Renal cortex interstitium (tissue), 11 donors: ENCODE measurements at regions not wholly inside any gene's neighbourhood (a gene's known extent, or its start where the extent isn't known, plus 50 kb on each side); places are given as distances from the start of the nearest gene placed in this dataset.

ENCODE experiments used
- DNase-seq, 11 donors: peaks; one replicate each; pipeline ENCODE4 v3.0.0-alpha.2; 2013; ENCODE audit warnings: low read depth in 9 of 11, low spot score in 4 of 11; ENCODE audit errors: extremely low read depth in 1 of 11

DNA sequence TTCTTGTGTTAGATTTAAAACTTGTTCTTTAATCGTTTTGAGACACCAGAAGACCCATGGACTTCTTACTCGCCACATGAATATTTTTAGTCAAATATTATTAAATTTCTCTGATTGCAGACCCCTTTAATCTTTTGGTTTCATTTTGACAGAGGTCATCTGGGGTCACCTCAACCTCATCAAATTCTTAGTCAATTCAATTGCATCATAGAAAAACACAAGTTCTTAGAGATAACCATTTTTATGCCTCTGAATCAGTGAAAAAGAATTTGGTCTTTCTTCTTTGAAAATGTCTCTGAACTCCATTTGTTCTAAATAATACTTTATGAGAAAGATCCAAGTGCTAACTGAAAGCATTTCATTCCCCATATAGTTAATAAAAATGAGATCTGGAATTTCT lies 55.2 kb upstream of the CBLN4 start:
- DNase-seq = no peak

DNA sequence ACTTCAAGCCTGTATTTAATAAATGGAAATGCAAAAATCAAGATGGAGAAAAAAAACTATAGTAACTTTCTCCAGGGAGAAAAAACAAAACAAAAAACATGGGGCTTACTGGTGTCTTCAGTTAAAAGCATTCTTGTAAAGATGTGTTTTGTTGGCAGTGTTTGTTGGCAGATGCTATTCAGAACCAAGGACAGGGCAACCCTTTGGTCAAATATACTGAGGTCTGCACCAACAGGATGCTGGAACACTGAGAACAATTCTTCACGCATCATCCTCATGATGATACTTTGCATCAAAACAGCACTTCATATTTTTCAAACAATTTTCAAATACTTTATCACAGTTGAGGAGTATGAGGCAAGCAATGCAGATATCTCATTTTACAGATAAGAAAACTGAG lies 63.7 kb upstream of the CBLN4 start:
- no peak for DNase-seq

DNA sequence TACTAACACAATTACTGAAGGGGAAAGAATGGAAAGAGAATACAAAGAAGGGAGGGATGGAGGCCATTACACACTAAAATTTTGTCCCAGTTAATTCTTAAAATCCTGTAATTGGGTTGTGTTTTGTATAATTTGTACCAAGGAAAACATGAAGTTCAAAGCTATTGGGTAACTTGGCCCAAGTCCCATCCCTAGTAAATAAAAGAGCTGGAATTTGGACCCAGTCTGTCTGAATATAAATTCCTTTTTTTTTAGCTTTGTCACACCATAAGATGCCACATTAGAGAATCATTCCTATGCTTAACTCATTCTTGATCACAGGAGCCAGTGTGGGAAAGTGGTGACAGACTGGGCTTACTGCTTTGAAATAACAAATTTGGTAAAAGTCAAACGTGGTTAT lies 66.8 kb upstream of the CBLN4 start:
- no peak for DNase-seq

DNA sequence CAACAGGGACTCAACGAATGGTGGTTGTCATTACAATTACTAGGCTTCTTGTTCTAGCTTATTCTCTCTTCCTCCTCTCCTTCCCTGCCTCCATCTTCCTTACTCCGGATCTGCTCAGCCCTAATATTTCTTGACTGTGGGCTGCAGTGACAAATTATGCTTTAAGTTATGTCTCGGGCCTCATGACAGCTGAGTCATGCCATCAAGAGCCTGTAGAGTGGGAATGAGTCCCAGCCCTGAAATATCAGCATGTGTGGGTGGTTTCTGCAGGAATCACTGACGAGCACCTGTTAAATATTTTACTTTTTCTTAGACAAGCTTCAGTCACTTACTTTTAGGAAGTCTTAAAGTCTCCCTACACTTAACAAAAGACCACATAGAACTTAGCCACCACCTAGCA lies 83.1 kb upstream of the CBLN4 start:
- no peak for DNase-seq

DNA sequence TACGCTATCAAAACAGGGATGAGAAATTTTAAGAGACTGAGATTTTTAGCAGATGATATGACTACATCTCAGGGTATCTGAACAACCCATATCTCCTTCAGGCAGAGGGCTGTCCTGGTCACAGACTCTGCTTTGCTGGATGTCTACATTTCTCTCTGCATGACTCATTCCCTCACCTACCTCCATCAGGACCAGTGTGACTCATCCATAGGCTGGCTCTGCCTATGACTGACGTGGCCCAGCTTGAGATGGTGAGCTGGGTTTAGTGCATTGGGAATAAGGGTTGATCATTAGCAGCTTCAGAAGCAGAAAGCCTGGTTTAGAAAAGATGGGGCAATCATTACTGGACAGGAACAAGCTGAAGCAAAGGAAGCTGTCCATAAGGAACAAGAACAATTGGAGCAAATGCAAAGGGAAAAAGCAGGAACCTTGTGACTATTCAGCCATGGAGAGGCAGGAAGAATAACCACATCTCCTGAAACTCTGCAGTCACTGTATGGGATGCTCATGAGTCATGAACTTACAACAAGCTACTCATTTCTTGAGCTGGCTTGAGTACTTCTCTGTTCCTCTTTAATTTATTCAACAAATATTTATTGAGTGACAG lies 86.4 kb upstream of the CBLN4 start:
- DNase-seq = no peak

DNA sequence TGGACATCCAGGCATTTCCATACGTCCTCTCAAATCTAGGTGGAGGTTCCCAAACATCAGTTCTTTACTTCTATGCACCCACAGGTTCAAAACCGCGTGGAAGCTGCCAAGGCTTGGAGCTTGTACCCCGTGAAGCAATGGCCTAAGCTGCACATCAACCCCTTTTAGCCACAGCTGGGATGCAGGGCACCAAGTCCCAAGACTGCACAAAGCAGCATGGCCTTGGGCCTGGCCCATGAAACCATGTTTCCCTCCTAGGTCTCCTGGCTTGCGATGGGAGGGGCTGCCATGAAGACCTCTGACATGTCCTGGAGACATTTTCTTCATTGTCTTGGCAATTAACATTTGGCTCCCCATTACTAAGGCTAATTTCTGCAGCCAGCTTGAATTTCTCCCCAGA lies 88.9 kb upstream of the CBLN4 start:
- no peak for DNase-seq

DNA sequence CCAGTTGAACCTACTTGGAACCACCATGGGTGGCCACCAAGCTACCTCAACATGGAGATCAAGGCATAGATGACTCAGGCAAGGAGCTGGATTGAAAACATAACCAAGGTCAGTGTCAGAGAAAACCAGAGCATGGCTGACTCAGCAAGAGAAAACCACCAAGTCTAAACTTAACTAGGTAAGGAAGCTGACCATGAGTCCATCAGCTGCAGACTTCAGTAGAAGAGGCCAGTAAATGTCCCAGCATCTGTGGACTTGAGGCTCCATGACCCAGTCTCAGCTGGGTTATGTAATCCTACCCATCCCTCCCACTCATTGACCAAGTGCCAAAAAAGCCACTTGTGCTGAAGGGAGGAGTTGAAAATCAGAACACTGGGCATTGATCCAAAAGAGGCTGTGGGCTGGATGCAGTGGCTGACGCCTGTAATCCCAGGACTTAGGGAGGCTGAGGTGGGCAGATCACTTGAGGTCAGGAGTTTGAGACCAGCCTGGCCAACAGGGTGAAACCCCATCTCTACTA lies 93.7 kb upstream of the CBLN4 start:
- peak in 1 of 11 donors; percentile 2 for DNase-seq

DNA sequence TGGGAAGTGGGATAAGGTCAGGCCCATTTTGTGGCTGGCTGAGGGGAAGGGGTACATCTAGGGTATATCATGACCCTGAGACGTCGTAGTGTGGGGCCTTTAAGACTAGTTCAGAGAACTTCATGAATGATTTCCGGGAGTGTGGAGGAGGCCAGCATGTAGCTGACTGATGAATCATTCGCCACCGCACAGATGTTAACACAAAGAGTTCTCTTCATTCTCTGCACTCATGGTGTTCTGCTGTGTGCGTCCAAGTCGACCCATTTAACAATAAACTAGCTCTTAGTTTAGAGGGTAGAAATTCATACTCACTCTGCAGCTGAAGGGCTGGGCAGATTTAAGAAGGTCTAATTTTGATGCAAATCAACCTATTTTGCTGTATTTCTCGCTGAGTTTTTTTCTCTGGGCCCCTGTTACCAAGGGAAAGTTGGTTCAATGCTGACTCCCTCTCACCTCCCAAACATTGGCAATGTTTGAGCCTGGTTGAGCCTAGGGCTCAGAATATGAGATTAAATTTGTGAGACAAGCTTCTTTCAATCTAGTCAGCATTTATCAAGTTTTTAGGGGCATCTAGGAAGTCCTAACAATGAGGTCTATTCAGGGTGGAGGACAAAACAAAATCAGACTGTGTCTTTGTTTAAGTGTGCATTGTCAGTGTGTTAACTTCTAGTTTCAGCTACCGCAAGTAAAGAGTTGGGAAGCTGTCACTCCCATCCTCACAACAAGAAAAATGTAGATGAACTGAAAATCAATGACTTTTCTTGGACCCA lies 106.8 kb upstream of the CBLN4 start:
- no peak for DNase-seq

DNA sequence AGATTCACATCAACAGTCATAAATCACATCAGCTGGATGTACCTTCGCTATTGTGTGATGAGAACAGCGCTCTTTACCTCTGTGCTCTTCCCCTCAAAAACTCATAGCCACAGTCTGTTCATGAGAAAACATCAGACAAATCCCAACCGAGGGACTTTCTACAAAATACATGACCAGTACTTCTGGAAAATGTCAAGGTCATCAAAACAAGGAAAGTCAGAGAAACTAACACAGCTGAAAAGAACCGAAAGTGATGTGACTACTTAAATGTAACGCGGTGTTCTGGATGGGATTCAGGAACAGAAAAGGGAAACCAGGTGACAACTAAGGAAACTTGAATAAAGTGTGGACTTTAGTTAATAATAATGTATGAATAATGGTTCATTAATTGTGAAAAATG lies 112.0 kb upstream of the CBLN4 start:
- no peak for DNase-seq

DNA sequence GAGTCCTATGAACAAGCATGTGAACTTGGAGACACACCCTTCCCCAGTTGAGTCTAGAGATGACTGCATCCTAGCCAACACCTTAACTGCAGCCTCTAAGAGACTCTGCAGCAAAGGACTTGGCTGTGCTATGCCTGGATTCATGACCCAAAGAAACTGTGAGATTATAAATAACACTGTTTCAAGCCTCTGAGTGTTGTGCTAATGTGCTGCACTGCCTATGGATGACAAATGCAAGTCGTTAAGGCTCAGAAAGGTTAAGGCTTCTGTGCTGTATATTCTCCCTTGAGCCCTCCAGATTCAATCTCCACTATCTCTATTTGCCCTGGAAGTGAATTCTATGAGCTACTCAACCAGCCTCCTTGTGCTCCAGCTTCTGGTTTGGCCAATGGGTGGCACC lies 116.5 kb upstream of the CBLN4 start:
- no peak for DNase-seq

DNA sequence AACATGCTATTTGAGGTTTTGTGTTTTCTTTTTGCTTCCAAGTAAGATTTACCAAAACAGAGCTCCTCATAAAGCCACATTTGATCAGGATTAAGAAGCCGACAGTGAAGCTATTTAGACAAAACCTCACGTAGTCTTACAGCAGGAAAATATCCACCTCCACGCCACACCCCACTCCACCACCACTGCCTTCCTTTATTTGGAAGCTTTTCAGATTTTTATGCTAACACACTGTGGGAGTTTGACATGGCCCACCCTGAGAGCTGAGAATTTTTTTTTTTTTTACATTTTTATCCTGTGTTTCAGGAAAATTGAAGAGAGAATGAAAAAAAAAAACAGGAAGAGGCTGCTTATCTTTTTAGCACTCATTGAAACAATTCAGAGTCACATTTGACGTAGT lies 104.8 kb upstream of the MC3R start:
- DNase-seq = no peak

DNA sequence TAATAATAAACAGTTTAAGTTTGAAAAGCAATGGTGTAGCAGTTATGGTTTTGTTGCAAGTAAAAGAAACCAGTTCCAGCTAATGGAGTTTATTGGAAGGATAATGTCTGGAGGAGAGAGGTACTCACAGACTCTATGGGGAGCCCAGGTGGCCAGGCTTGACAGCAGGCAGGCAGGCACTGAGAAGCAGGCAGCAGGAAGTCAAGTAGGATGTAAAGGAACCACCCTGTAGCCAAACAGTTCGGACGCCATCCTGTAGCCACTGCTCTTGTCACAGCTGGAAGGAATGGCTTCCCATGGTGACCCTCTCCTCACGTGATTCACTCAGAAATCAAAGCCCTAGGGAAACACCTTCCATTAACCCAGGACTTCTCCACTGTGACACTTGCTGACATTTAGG lies 96.7 kb upstream of the MC3R start:
- DNase-seq = no peak

DNA sequence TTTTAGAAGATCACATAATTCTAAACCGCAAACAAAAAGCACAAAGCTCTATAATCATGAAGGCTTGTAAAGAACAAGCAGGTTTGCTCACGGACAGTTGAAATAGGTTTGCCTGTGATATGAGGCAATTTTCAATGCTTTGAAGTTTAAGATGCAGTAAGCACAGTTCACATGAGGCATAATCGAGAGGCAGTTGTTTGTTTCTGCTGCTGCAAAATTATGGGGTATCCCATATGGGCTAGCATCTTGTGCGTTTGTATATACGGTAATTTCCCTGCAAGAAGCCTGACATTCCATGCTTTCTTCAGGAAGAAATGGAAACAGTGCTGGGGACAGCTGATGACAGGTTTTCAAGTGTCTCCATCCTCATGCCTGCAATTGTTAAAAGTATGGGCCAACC lies 94.6 kb upstream of the MC3R start:
- DNase-seq = no peak

DNA sequence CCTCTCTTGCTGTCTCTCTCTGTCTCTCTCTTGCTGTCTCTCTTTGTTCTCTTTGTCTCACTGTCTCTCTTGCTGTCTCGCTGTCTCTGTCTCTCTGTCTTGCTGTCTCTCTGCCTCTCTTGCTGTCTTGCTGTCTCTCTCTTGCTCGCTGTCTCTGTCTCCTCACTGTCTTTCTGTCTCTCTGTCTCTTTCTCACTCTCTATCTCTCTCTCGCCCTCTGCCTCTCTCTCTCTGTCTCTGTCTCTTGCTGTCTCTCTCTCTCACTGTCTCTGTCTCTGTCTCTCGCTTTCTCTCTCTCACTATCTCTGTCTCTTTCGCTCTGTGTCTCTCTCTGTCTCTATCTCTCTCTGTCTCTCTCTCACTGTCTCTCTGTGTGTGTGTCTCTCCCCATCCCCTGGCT lies 92.9 kb upstream of the MC3R start:
- DNase-seq = no peak

DNA sequence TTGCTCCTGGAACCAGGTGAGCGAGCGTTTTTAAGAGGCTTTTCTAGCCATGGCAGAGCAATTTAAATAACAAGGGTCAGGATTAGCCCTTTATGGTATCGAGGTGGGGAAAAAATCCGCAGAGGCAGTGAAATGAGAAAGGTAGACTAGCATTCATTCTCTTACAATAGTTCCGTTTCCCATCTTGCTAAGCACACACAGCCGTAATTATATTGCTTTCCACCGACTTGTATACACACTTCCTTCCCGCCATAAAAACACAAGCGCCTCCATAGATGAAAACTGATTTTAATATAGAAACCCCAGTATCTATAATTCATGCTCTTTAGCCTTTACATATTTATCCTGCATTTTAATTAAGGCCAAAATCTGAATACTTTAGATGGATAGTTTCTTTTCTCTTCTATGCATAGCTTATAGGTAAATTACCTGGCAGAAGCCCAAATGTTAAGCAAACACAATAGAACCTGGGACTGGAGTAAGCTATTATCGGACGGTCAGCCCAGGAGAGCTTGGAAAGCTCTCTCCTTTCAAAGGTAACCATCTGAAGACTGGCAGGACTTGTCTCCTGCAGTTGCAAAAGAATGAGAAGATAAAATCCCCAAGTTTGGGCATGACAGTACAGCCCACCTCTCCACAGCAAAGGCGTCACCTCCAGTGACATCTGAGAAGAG lies 90.9 kb upstream of the MC3R start:
- no peak for DNase-seq

DNA sequence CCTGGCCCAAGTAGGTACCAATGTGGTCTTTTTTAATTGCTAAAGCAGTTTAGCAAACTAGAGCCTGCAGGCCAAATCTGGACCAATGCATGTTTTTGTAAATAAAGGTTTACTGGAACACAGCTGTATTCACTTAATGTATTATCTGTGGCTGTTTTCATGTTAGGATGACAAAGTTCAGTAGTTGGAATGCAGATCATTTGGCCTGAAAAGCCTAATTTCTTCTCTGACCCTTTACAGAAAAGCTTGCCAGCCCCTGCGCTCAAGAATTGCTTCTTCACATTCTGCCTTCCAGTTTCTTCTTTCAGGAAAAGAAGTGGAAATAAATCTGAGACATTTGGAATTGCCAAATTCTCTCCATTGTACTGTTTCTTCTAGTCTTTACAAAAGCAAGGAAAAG lies 90.0 kb upstream of the MC3R start:
- DNase-seq = no peak

DNA sequence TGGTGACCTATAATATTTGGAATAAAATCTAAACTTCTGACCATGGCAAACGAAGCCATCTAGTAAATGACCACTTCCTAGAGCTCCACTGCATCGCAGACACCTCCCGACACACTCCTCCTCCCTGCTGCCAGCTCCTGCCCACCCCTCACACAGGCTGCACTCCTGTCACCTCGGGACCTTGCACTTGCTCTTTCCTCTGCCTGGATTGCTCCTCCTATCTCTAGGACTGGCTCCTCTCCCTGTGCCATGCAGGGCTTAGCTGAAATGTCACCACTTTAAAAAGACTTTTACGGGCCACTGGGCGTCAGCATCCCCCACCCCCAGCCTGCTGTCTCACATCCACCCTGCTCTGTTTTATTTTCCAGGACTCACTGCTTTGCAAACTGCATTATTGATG lies 87.6 kb upstream of the MC3R start:
- DNase-seq = no peak

DNA sequence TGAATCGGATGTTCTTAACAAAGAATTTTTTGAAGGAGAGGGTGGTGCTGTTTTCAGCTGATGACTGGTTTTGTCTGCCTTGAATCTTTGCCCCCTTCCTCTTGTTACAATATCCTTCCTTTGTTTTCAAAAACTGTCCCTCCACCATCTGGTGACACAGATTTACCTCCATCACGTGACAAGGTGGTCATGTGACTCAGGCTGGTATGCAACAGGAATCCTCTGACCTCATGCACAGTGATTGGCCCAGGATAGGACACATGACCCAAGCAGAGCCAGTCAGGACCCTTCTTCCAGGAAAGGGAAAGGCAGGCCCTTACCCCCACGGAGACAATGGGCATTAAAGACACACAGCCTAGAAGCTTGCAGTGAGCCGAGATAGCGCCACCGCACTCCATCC lies 84.7 kb upstream of the MC3R start:
- no peak for DNase-seq

DNA sequence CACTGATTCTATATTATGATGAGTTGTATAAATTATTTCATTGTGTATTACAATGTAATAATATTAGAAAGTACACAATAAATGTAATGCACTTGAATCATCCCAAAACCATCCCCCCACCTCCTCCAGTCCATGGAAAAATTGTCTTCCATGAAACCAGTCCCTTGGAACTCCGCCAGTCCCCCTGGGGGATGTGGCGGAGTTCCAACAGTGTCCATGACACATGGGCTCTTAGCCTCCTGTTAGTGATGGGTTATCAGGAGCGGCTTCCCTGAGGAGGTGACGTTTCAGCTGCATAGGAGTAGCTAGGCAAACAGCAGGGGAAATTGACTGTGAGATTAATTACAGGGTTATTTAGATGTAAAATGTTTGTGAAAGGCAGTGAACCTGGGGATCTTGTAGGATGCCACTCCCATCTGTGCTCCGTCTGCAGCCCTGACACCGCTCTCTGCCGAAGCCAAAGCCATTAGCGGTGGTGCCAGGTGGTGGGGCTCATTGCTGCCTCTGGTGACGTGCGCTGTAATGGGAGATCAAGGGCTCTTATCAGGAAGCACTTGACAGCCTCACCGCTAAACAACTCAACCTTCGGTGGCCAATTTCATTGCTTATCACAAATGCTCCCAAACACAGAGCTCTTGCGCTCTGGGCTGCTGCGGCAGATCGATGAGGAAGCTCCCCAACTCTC lies 81.6 kb upstream of the MC3R start:
- no peak for DNase-seq
